ENCODE measurements at regions not wholly inside any gene's neighbourhood (a gene's known extent, or its start where the extent isn't known, plus 50 kb on each side); places are given as distances from the start of the nearest gene placed in this dataset.

- TF ChIP-seq CTCF (IDR thresholded peaks at IDR 0.05) (no peak), POLR2A (IDR thresholded peaks at IDR 0.05) (no peak)
These were observed 98.9 kb upstream of the BLTP1 start for GRCh38 chr4:122053186-122053585.
